ENCODE measurements at regions not wholly inside any gene's neighbourhood (a gene's known extent, or its start where the extent isn't known, plus 50 kb on each side); places are given as distances from the start of the nearest gene placed in this dataset.

- TF ChIP-seq CUX1 (IDR thresholded peaks at IDR 0.05; ENCODE audit: insufficient replicate concordance, low read depth, low read length) (no peak), RB1 (IDR thresholded peaks at IDR 0.05; ENCODE audit: borderline replicate concordance) (no peak), KDM1A (IDR thresholded peaks at IDR 0.05; ENCODE audit: borderline replicate concordance) (no peak), BMI1 (IDR thresholded peaks at IDR 0.05; ENCODE audit: borderline replicate concordance) (no peak), ZBTB33 (IDR thresholded peaks at IDR 0.05) (no peak), SIN3A (IDR thresholded peaks at IDR 0.05; ENCODE audit: low read depth, low read length) (no peak), HSF1 (IDR thresholded peaks at IDR 0.05; ENCODE audit: low read depth, low read length) (no peak), YY1 (IDR thresholded peaks at IDR 0.05; ENCODE audit: low read depth, low read length) (no peak), BCL11A (IDR thresholded peaks at IDR 0.05; ENCODE audit: low read depth, low read length) (no peak)
Observed at GRCh38 chr18:38244480-38244879, 678.9 kb upstream of the CELF4 start (continued).

Measured in GM12878 (cell line).